ENCODE measurements at regions not wholly inside any gene's neighbourhood (a gene's known extent, or its start where the extent isn't known, plus 50 kb on each side); places are given as distances from the start of the nearest gene placed in this dataset.

DNA sequence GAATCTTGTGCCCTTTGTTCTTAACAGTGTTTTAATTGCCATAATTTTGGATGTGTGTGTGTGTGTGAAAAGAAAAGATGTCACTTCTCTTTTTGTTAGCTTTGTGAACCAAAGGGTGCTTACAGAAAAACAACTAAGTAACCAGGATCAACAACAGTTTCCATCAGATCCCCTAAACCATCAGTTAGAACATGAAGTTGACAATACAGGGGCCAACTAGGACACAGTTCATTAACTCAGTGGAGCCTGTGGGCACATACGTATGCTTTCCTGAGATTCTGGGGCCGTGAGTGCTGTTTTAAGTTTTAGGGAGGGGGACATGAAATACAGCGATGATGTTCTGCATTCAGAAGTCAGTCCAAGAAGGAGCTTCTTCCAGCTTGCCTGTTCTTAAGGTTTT is 133.6 kb downstream of the TLR5 start:
- ChIA-PET POLR2A (no interaction called here), CTCF (no interaction called here)
- ATAC-seq = no peak
- Mint-ChIP-seq H3K4me3 (no peak overlapping the region), H3K9me3 (ENCODE audit: insufficient read depth) (no peaks in the 10 kb centered on the region), H3K27ac (no peak overlapping the region), H3K4me1 (ENCODE audit: low read depth) (no peaks in the 10 kb centered on the region), H3K27me3 (ENCODE audit: low read depth) (peaks cover 28% of the 10 kb centered on the region), H3K36me3 (ENCODE audit: low read depth) (no peaks in the 10 kb centered on the region)
- DNase-seq = no peak

DNA sequence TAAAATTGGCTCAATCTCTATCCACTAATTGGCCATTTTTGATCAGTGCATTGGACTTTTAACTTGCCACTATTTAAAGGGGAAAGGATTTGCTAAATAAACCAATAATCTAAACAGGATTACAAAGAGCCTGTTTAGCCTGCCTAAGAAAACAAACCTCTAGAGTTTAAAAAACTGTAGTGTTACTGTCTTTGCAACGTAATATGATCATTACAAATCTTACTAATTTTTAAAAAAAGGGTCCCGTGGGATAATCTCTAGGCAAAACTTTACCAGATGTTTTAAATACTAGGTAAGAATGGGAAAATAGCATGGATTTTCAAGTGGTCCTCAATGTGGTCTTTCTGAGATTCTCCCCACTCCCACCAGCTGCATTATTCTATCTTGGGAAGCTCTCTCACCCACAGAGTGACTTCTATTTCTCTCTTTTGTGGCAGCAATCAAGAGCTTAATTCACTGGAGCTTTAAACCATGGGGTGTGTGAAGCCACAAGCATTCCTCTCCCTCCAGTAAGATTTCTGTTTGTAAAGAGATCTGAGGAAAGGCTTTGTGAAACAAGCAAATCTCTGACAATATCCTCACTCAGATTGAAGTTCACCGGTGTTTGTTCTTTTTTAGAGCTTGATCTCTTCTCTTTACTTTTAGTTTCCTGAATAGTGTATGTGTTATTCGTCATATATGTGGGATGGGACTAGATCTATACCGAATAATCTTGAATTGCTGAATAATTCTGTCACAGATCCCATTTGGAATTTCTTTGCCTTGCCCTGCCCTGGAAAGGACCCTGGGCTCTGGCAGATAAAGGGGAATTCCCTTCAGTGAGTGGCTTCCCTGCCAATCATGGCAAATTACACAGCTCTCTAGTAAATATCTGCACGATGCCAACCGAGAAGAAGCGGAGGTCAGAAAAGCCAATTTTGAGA is 132.2 kb downstream of the TLR5 start:
- POLR2A ChIA-PET = no interaction called here
- CTCF ChIA-PET = interaction anchor here (0.7 to 1.0 kb wide), 2 partner anchors 79 to 123 kb away, joined by 3 read pairs; no protein-coding TSS in a partner anchor
- ATAC-seq (no peak), DNase-seq (no peak)
- Mint-ChIP-seq H3K4me3 (no peak overlapping the region), H3K27me3 (ENCODE audit: low read depth) (peaks cover 30% of the 10 kb centered on the region), H3K4me1 (ENCODE audit: low read depth) (no peaks in the 10 kb centered on the region), H3K36me3 (ENCODE audit: low read depth) (no peaks in the 10 kb centered on the region), H3K27ac (no peak overlapping the region), H3K9me3 (ENCODE audit: insufficient read depth) (no peaks in the 10 kb centered on the region)

GRCh38 chr1:223011505-223011856 is 131.6 kb downstream of the TLR5 start:
- ChIA-PET POLR2A (no interaction called here), CTCF (interaction anchor here (1.0 kb wide), 1 partner anchor 79 kb away, joined by 3 read pairs; no protein-coding TSS in a partner anchor)
- no peaks in the 10 kb centered on the region for H3K36me3 Mint-ChIP-seq (ENCODE audit: low read depth)

GRCh38 chr1:223012176-223012788 is 130.8 kb downstream of the TLR5 start:
- Mint-ChIP-seq H3K36me3 (ENCODE audit: low read depth) (no peaks in the 10 kb centered on the region), H3K4me1 (ENCODE audit: low read depth) (no peaks in the 10 kb centered on the region), H3K4me3 (no peak overlapping the region), H3K9me3 (ENCODE audit: insufficient read depth) (no peaks in the 10 kb centered on the region), H3K27me3 (ENCODE audit: low read depth) (peaks cover 30% of the 10 kb centered on the region), H3K27ac (no peak overlapping the region)
- DNase-seq (no peak), ATAC-seq (no peak)
- CTCF ChIA-PET = no interaction called here
- POLR2A ChIA-PET = no interaction called here

More at GRCh38 chr1:223011505-223011856, 131.6 kb downstream of the TLR5 start:
- no peak for ATAC-seq
- H3K4me1 Mint-ChIP-seq (ENCODE audit: low read depth) = no peaks in the 10 kb centered on the region
- H3K4me3 Mint-ChIP-seq = no peak overlapping the region
- H3K27me3 Mint-ChIP-seq (ENCODE audit: low read depth) = peaks cover 30% of the 10 kb centered on the region
- no peak overlapping the region for H3K27ac Mint-ChIP-seq
- no peaks in the 10 kb centered on the region for H3K9me3 Mint-ChIP-seq (ENCODE audit: insufficient read depth)
- DNase-seq = no peak

DNA sequence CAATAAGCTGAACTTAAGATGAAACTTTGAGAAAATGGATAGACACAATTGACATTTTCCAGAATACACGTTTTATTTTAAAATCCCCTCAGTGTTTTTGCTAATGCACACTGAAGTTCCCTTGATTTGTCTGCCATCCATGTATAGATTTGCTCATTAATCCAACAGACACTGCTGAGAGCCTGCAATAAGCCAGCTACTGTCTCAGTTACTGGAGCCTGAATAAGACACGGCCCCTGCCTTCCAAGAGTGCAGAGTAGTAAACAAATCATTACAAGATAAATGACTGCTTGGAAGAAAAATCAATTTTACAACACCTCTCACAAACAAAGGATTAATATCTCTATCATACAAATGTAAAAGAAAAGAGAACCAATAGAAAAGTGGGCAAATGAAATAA is 130.1 kb downstream of the TLR5 start:
- no peak for ATAC-seq
- H3K9me3 Mint-ChIP-seq (ENCODE audit: insufficient read depth) = no peaks in the 10 kb centered on the region
- no peak for DNase-seq
- H3K4me1 Mint-ChIP-seq (ENCODE audit: low read depth) = no peaks in the 10 kb centered on the region
- H3K27ac Mint-ChIP-seq = no peak overlapping the region
- peaks cover 30% of the 10 kb centered on the region for H3K27me3 Mint-ChIP-seq (ENCODE audit: low read depth)
- no peak overlapping the region for H3K4me3 Mint-ChIP-seq
- CTCF ChIA-PET = no interaction called here
- H3K36me3 Mint-ChIP-seq (ENCODE audit: low read depth) = no peaks in the 10 kb centered on the region
- POLR2A ChIA-PET = no interaction called here

DNA sequence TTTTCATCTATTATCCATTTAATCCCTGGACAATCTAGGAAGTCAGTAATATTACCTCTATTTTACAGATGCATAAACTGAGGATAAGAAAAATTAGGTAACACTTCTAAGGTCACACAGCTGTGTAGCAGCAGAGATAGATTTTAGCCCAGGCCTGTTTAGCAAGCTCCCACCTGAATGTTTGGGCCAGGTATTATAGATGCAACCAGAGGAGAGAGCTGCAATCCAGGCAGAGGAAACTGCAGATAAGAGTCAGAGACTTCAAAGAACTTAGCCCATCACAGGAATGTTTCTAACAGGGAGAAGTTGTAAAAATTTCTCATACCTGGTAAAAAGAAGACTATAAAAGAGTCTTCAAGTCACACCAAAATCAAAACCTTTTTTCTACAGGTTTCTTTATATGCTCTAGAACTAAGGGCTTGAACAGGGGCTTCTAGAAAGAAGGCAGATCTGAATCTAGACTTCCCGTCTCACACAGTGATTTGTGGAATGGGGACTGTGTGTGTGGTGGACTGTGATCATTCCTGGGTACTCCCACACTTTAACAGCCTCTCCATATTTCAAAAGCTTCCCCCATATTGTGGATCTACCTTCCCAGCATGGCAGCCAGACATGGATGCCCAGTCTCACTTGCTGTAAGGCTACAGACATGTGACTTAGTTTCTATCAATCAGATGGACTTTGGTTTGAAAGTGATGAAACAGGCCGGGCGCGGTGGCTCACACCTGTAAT is 128.7 kb downstream of the TLR5 start:
- H3K4me1 Mint-ChIP-seq (ENCODE audit: low read depth) = no peaks in the 10 kb centered on the region
- no peak for DNase-seq
- no peaks in the 10 kb centered on the region for H3K36me3 Mint-ChIP-seq (ENCODE audit: low read depth)
- no peak overlapping the region for H3K4me3 Mint-ChIP-seq
- H3K9me3 Mint-ChIP-seq (ENCODE audit: insufficient read depth) = no peaks in the 10 kb centered on the region
- H3K27me3 Mint-ChIP-seq (ENCODE audit: low read depth) = peaks cover 27% of the 10 kb centered on the region
- H3K27ac Mint-ChIP-seq = no peak overlapping the region
- ChIA-PET POLR2A (no interaction called here), CTCF (no interaction called here)
- no peak for ATAC-seq

GRCh38 chr1:223016381-223016780 is 126.7 kb downstream of the TLR5 start:
- Mint-ChIP-seq H3K9me3 (ENCODE audit: insufficient read depth) (no peaks in the 10 kb centered on the region), H3K27me3 (ENCODE audit: low read depth) (peaks cover 17% of the 10 kb centered on the region), H3K4me1 (ENCODE audit: low read depth) (no peaks in the 10 kb centered on the region), H3K36me3 (ENCODE audit: low read depth) (no peaks in the 10 kb centered on the region), H3K4me3 (no peak overlapping the region), H3K27ac (no peak overlapping the region)
- ChIA-PET POLR2A (no interaction called here), CTCF (no interaction called here)
- no peak for ATAC-seq
- DNase-seq = no peak

DNA sequence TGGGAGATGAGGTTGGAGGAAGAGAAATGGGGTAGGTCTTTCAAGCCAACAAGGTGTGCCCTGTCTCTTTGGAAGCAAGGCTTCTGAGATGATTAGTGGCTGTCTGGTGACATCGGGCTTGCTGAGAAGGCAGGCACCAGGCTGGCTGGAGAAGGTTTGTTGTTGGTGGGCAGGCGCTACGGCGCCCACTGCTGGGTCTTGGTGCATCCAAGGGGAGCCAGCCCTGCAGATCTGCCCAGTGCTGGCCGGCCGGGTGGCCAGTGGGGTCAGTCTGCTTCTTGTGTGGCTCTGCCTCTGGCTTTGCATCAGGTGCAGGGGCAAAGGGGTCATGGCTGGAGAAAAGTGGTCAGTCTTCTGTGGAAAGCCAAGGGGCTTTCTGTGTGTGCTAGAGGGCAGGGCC is 126.2 kb downstream of the TLR5 start:
- Mint-ChIP-seq H3K9me3 (ENCODE audit: insufficient read depth) (no peaks in the 10 kb centered on the region), H3K27me3 (ENCODE audit: low read depth) (peaks cover 15% of the 10 kb centered on the region), H3K36me3 (ENCODE audit: low read depth) (no peaks in the 10 kb centered on the region), H3K4me1 (ENCODE audit: low read depth) (no peaks in the 10 kb centered on the region), H3K27ac (no peak overlapping the region), H3K4me3 (no peak overlapping the region)
- CTCF ChIA-PET = no interaction called here
- POLR2A ChIA-PET = no interaction called here
- no peak for DNase-seq
- ATAC-seq = no peak

GRCh38 chr1:223017291-223017690 is 125.8 kb downstream of the TLR5 start:
- no peak overlapping the region for H3K4me3 Mint-ChIP-seq
- H3K36me3 Mint-ChIP-seq (ENCODE audit: low read depth) = no peaks in the 10 kb centered on the region
- no peaks in the 10 kb centered on the region for H3K4me1 Mint-ChIP-seq (ENCODE audit: low read depth)
- peaks cover 14% of the 10 kb centered on the region for H3K27me3 Mint-ChIP-seq (ENCODE audit: low read depth)
- ATAC-seq (no peak), DNase-seq (no peak)
- POLR2A ChIA-PET = no interaction called here
- no peak overlapping the region for H3K27ac Mint-ChIP-seq
- H3K9me3 Mint-ChIP-seq (ENCODE audit: insufficient read depth) = no peaks in the 10 kb centered on the region
- CTCF ChIA-PET = no interaction called here

DNA sequence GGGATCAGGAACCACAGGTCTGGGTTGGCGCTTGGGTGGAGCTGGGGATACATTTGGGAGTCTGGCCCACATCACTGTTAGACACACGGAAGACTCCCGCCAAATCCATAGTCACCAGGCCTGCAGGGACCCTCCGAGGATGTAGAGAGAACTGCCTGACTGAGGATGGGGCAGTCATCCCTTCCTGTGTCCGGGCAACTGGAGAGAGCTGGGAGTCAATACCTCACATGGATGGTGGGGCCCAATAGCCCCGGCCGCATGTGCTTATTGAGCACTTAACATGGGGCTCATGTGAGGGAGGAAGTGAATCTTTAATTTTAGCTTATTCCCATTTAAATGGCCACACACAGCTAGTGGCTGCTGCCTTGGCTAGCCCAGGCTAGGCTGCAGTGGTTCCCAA is 124.5 kb downstream of the TLR5 start:
- POLR2A ChIA-PET = no interaction called here
- Mint-ChIP-seq H3K27ac (no peak overlapping the region), H3K36me3 (ENCODE audit: low read depth) (no peaks in the 10 kb centered on the region), H3K4me3 (no peak overlapping the region), H3K27me3 (ENCODE audit: low read depth) (peaks cover 7% of the 10 kb centered on the region), H3K4me1 (ENCODE audit: low read depth) (no peaks in the 10 kb centered on the region), H3K9me3 (ENCODE audit: insufficient read depth) (no peaks in the 10 kb centered on the region)
- CTCF ChIA-PET = no interaction called here
- ATAC-seq (no peak), DNase-seq (no peak)

DNA sequence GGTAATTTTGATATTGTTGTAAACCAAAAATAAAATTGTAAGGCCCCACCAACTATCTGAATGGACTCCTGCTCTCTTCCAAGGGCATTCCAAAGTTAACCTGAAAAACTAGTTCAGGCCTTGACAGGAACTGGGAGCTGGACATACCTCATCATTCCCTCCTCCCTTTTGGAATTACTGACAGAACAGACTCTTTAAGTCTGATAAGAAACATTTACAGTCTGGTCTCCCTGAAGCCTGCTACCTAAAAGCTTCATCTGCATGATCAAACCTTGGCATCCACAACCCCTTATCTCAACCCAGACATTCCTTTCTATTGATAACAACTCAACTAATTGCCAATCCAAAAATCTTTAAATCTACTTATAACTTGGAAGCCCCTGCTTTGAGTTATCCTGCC is 123.8 kb downstream of the TLR5 start:
- no peaks in the 10 kb centered on the region for H3K36me3 Mint-ChIP-seq (ENCODE audit: low read depth)
- POLR2A ChIA-PET = no interaction called here
- no peak overlapping the region for H3K27ac Mint-ChIP-seq
- DNase-seq (no peak), ATAC-seq (no peak)
- H3K4me3 Mint-ChIP-seq = no peak overlapping the region
- H3K9me3 Mint-ChIP-seq (ENCODE audit: insufficient read depth) = no peaks in the 10 kb centered on the region
- H3K27me3 Mint-ChIP-seq (ENCODE audit: low read depth) = peaks cover 2% of the 10 kb centered on the region
- no peaks in the 10 kb centered on the region for H3K4me1 Mint-ChIP-seq (ENCODE audit: low read depth)
- CTCF ChIA-PET = no interaction called here

DNA sequence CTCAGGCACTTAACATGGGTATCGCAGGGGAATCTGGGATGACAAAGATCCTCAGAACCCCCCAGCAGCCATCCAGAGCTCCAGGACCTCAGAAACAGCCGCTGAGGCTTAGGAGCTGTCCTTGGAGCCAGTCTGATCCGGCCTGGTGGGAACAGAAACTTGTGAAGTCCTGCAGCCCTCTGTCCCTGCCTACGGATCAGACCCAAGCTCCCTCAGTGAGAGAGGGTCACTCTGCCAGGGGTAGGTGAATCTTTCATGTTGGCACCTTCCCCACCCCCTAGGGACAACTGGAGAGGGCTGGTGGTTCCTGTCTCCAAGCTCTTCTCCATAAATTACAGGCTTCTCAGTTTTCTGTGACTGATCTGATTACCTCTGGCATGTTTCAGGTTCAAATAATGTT is 122.3 kb downstream of the TLR5 start:
- Mint-ChIP-seq H3K36me3 (ENCODE audit: low read depth) (no peaks in the 10 kb centered on the region), H3K27me3 (ENCODE audit: low read depth) (no peaks in the 10 kb centered on the region), H3K4me3 (no peak overlapping the region), H3K27ac (no peak overlapping the region), H3K9me3 (ENCODE audit: insufficient read depth) (no peaks in the 10 kb centered on the region), H3K4me1 (ENCODE audit: low read depth) (no peaks in the 10 kb centered on the region)
- ChIA-PET CTCF (no interaction called here), POLR2A (no interaction called here)
- DNase-seq (no peak), ATAC-seq (no peak)
